IMR-90 (cell line): ENCODE measurements at regions not wholly inside any gene's neighbourhood (a gene's known extent, or its start where the extent isn't known, plus 50 kb on each side); places are given as distances from the start of the nearest gene placed in this dataset.

Experiments used
- ATAC-seq: fragments of 200-7000 bp; cut with Tn5 transposase; 2 replicates; pipeline ENCODE4 v1.9.1; 2020; ENCODE audit warnings: low read depth, mild to moderate bottlenecking, moderate library complexity
- BruUV-seq: library from RNA; stranded (reverse); fragments of 400-500 nt; replicated peaks from 2 replicates; lab custom pipeline; 2021; lab: Mats Ljungman, UMichigan
- CTCF ChIA-PET: fragments of 300-600 bp; formaldehyde crosslinking; extraction: SDS; loops from one replicate; lab custom pipeline; 2021; ENCODE audit warnings: antibody characterized with exemption; lab: Yijun Ruan, JAX
- POLR2A ChIA-PET: fragments of 300-600 bp; sonication (Branson Sonifier 250); formaldehyde crosslinking; loops from one replicate; lab custom pipeline; 2022; ENCODE audit warnings: antibody characterized with exemption; ENCODE audit not compliant: unreplicated experiment; lab: Charles Lee
- DNase-seq: peaks from one replicate; pipeline ENCODE4 v3.0.0; 2013
- H2AFZ ChIP-seq: replicated peaks from 2 replicates; pipeline ENCODE3; 2013; ENCODE audit warnings: low read length, mild to moderate bottlenecking; ENCODE audit not compliant: poor library complexity
- H2AK5ac ChIP-seq: 2 replicates; pipeline ENCODE4 v1.6.1; 2013; ENCODE audit warnings: low read depth, low read length, inconsistent platforms
- H2AK9ac ChIP-seq: replicated peaks from 2 replicates; pipeline ENCODE3; 2013; ENCODE audit warnings: mild to moderate bottlenecking, low read depth, low read length, moderate library complexity; ENCODE audit not compliant: poor library complexity
- H2BK120ac ChIP-seq: 2 replicates; pipeline ENCODE4 v1.6.1; 2013; ENCODE audit warnings: low read depth, low read length, inconsistent platforms
- H2BK15ac ChIP-seq: 3 replicates; pipeline ENCODE4 v1.6.1; 2013; ENCODE audit warnings: low read depth, low read length, inconsistent platforms
- H2BK20ac ChIP-seq: 2 replicates; pipeline ENCODE4 v1.6.1; 2013; ENCODE audit warnings: low read depth, mild to moderate bottlenecking, inconsistent platforms, low read length, moderate library complexity
- H2BK5ac ChIP-seq: 2 replicates; pipeline ENCODE4 v1.6.1; 2013; ENCODE audit warnings: mild to moderate bottlenecking, low read depth, low read length, inconsistent platforms; ENCODE audit not compliant: poor library complexity, severe bottlenecking
- H3K14ac ChIP-seq: replicated peaks from 2 replicates; pipeline ENCODE4 v1.6.1; 2013; ENCODE audit warnings: low read depth, low read length, inconsistent platforms
- H3K18ac ChIP-seq: 2 replicates; pipeline ENCODE4 v1.6.1; 2013; ENCODE audit warnings: low read depth, low read length, control low read depth
- H3K23ac ChIP-seq: 2 replicates; pipeline ENCODE4 v1.6.1; 2013; ENCODE audit warnings: low read depth, low read length, inconsistent platforms
- H3K27ac ChIP-seq: 2 replicates; pipeline ENCODE4 v1.5.1; 2013; ENCODE audit warnings: mild to moderate bottlenecking, control low read depth, low read length; ENCODE audit not compliant: insufficient read depth
- H3K27me3 ChIP-seq: 2 replicates; pipeline ENCODE4 v1.6.1; 2013; ENCODE audit warnings: low read length; ENCODE audit not compliant: control insufficient read depth, insufficient read depth
- H3K36me3 ChIP-seq: 2 replicates; pipeline ENCODE4 v1.6.1; 2013; ENCODE audit warnings: low read length, mixed read lengths; ENCODE audit not compliant: control insufficient read depth, insufficient read depth
- H3K4ac ChIP-seq: 2 replicates; pipeline ENCODE4 v1.6.1; 2013; ENCODE audit warnings: low read depth, low read length, inconsistent platforms
- H3K4me1 ChIP-seq: 2 replicates; pipeline ENCODE4 v1.6.1; 2013; ENCODE audit warnings: low read length, mixed read lengths; ENCODE audit not compliant: control insufficient read depth, insufficient read depth
- H3K4me2 ChIP-seq: 2 replicates; pipeline ENCODE4 v1.6.1; 2013; ENCODE audit warnings: low read depth, mild to moderate bottlenecking, control low read depth, low read length, moderate library complexity
- H3K4me3 ChIP-seq: 2 replicates; pipeline ENCODE4 v1.5.1; 2013; ENCODE audit warnings: low read depth, mild to moderate bottlenecking, control low read depth, low read length, moderate library complexity; ENCODE audit not compliant: insufficient read depth
- H3K56ac ChIP-seq: 2 replicates; pipeline ENCODE4 v1.6.1; 2013; ENCODE audit warnings: low read length, inconsistent platforms; ENCODE audit not compliant: insufficient read depth; ENCODE audit errors: extremely low read depth
- H3K79me1 ChIP-seq, 2 experiments: 2 replicates each; pipeline ENCODE4 v1.6.1; 2013; ENCODE audit warnings: low read length in 2 of 2, inconsistent platforms in 1 of 2, low read depth in 1 of 2
- H3K9ac ChIP-seq: 2 replicates; pipeline ENCODE4 v1.6.1; 2013; ENCODE audit warnings: low read depth, low read length, control low read depth
- H3K9me1 ChIP-seq: 2 replicates; pipeline ENCODE4 v1.6.1; 2013; ENCODE audit warnings: low read length, inconsistent platforms; ENCODE audit not compliant: insufficient read depth
- H3K9me3 ChIP-seq: 2 replicates; pipeline ENCODE4 v1.6.1; 2013; ENCODE audit warnings: low read length; ENCODE audit not compliant: control insufficient read depth, insufficient read depth
- H4K20me1 ChIP-seq: 2 replicates; pipeline ENCODE4 v1.6.1; 2013; ENCODE audit warnings: low read length, inconsistent platforms; ENCODE audit not compliant: insufficient read depth
- H4K5ac ChIP-seq: 2 replicates; pipeline ENCODE4 v1.6.1; 2013; ENCODE audit warnings: mild to moderate bottlenecking, low read depth, low read length, control low read depth
- H4K8ac ChIP-seq, 2 experiments: 2 replicates each; pipeline ENCODE4 v1.6.1; 2013; ENCODE audit warnings: low read depth in 2 of 2, low read length in 2 of 2, control low read depth in 1 of 2, inconsistent platforms in 1 of 2
- H4K91ac ChIP-seq: 2 replicates; pipeline ENCODE4 v1.6.1; 2013; ENCODE audit warnings: low read depth, low read length, inconsistent platforms; ENCODE audit not compliant: insufficient read depth
- BHLHE40 ChIP-seq: fragments of 150-350 bp; IDR thresholded peaks from 2 replicates; pipeline ENCODE4 v1.6.1; 2016; ENCODE audit warnings: mild to moderate bottlenecking, low read depth, low read length
- CEBPB ChIP-seq: IDR thresholded peaks from 2 replicates; pipeline ENCODE4 v1.6.1; 2012; ENCODE audit warnings: low read depth, low read length, improper control_type of control experiment
- CHD1 ChIP-seq: IDR thresholded peaks from 2 replicates; pipeline ENCODE4 v1.6.1; 2012; ENCODE audit warnings: low read depth, low read length, improper control_type of control experiment
- CTCF ChIP-seq: conservative IDR thresholded peaks from 2 replicates; pipeline ENCODE4 v1.5.1; 2012; ENCODE audit warnings: mild to moderate bottlenecking, low read depth, low read length, improper control_type of control experiment
- ELK1 ChIP-seq: fragments of 150-350 bp; IDR thresholded peaks from 2 replicates; pipeline ENCODE4 v1.6.1; 2016; ENCODE audit warnings: low read depth, mild to moderate bottlenecking, low read length, moderate library complexity, borderline replicate concordance
- FOS ChIP-seq: fragments of 150-350 bp; IDR thresholded peaks from 2 replicates; pipeline ENCODE4 v1.6.1; 2016; ENCODE audit warnings: low read depth, low read length
- MAFK ChIP-seq: IDR thresholded peaks from 2 replicates; pipeline ENCODE4 v1.6.1; 2012; ENCODE audit warnings: low read depth, low read length, improper control_type of control experiment
- MAZ ChIP-seq: IDR thresholded peaks from 2 replicates; pipeline ENCODE4 v1.6.1; 2012; ENCODE audit warnings: low read depth, mild to moderate bottlenecking, low read length, improper control_type of control experiment, moderate library complexity, borderline replicate concordance
- MXI1 ChIP-seq: IDR thresholded peaks from 2 replicates; pipeline ENCODE4 v1.6.1; 2012; ENCODE audit warnings: low read depth, mild to moderate bottlenecking, low read length, moderate library complexity, borderline replicate concordance
- NFE2L2 ChIP-seq: fragments of 150-350 bp; IDR thresholded peaks from 2 replicates; pipeline ENCODE4 v1.6.1; 2016; ENCODE audit warnings: low read depth, mild to moderate bottlenecking, low read length
- POLR2A ChIP-seq: IDR thresholded peaks from 2 replicates; pipeline ENCODE4 v1.6.1; 2012; ENCODE audit warnings: mild to moderate bottlenecking, low read depth, low read length
- RCOR1 ChIP-seq: IDR thresholded peaks from 2 replicates; pipeline ENCODE4 v1.6.1; 2012; ENCODE audit warnings: mild to moderate bottlenecking, low read length, improper control_type of control experiment; ENCODE audit not compliant: insufficient replicate concordance
- RFX5 ChIP-seq: IDR thresholded peaks from 2 replicates; pipeline ENCODE4 v1.8.0; 2012; ENCODE audit warnings: low read depth, mild to moderate bottlenecking, low read length, moderate library complexity
- SMC3 ChIP-seq: fragments of 150-350 bp; IDR thresholded peaks from 2 replicates; pipeline ENCODE4 v1.6.1; 2016; ENCODE audit warnings: low read depth, mild to moderate bottlenecking, antibody characterized with exemption, low read length, moderate library complexity
- USF2 ChIP-seq: fragments of 150-350 bp; IDR thresholded peaks from 2 replicates; pipeline ENCODE4 v1.6.1; 2017; ENCODE audit warnings: mild to moderate bottlenecking, antibody characterized with exemption, low read length, low read depth
- WGBS, 2 experiments: methylation state at CpG; one replicate each; pipeline versions ENCODE4 v1.1.5 to v1.1.7; 2013; ENCODE audit warnings: missing lambda C conversion rate in 2 of 2; ENCODE audit not compliant: insufficient read length in 1 of 2; ENCODE audit errors: extremely low coverage in 2 of 2; 5-methylcytosine and 5-hydroxymethylcytosine counted together
- dilution Hi-C: fragments of 300-500 bp; cut with HindIII; formaldehyde crosslinking; loops from one replicate; pipeline ENCODE4 v1.14.3; 2018; ENCODE audit warnings: low sequenced_read_pairs; ENCODE audit not compliant: unreplicated experiment
- in situ Hi-C: fragments of 300-500 bp; cut with MboI; formaldehyde crosslinking; loops from 3 replicates; pipeline ENCODE4 v1.14.3; 2019; ENCODE audit warnings: low sequenced_read_pairs, inconsistent platforms, mixed read lengths
- intact Hi-C: fragments of 100-400 bp; cut with micrococcal nuclease; formaldehyde crosslinking; loops from 2 replicates; pipeline ENCODE4 v1.10.0; 2022

- H3K9me1 ChIP-seq, result no peaks in the 10 kb centered on the region
- H3K36me3 ChIP-seq, result no peaks in the 10 kb centered on the region
- CTCF ChIA-PET, result no interaction called here
- H3K4me2 ChIP-seq, result no peak overlapping the region
- no peaks in the 10 kb centered on the region for H3K9me3 ChIP-seq
- in situ Hi-C loops, result no loop called here
- dilution Hi-C loops, result no loop called here
- WGBS, 2 experiments, result no CpG with 5 or more reads among the region's 1 CpG
- H3K9ac ChIP-seq, result no peak overlapping the region
- no peaks in the 10 kb centered on the region for H4K20me1 ChIP-seq
- no peak overlapping the region for H2BK20ac ChIP-seq
- no peak overlapping the region for H2AK9ac ChIP-seq
- H2AK5ac ChIP-seq, result no peak overlapping the region
- H3K4me3 ChIP-seq, result no peak overlapping the region
- H3K79me1 ChIP-seq, result no peaks in the 10 kb centered on the region
- ATAC-seq (no peak), DNase-seq (no peak)
- no peak overlapping the region for H4K5ac ChIP-seq
- H2BK5ac ChIP-seq, result no peak overlapping the region
- H2AFZ ChIP-seq, result no peak overlapping the region
- H3K14ac ChIP-seq, result no peak overlapping the region
- H4K91ac ChIP-seq, result no peak overlapping the region
- no peak overlapping the region for H3K27ac ChIP-seq
- POLR2A ChIA-PET, result no interaction called here
- no peak overlapping the region for H3K18ac ChIP-seq
- BruUV-seq, result no TSS peak
- no peak overlapping the region for H2BK120ac ChIP-seq
- intact Hi-C loops, result no loop called here
- no peak for TF ChIP-seq RFX5
- no peak for TF ChIP-seq ELK1
- TF ChIP-seq CHD1, result no peak
- TF ChIP-seq MAFK, result no peak
- TF ChIP-seq MXI1, result no peak
- no peak for TF ChIP-seq NFE2L2
- no peak for TF ChIP-seq CEBPB
- TF ChIP-seq USF2, result no peak
- TF ChIP-seq CTCF, result no peak
- TF ChIP-seq RCOR1, result no peak
- no peak for TF ChIP-seq MAZ
- TF ChIP-seq POLR2A, result no peak
- no peak for TF ChIP-seq SMC3
- TF ChIP-seq FOS, result no peak
- no peak for TF ChIP-seq BHLHE40
- H3K4ac ChIP-seq, result no peak overlapping the region
- H3K23ac ChIP-seq, result no peak overlapping the region
- H3K27me3 ChIP-seq, result no peaks in the 10 kb centered on the region
- no peak overlapping the region for H2BK15ac ChIP-seq
- no peak overlapping the region for H3K56ac ChIP-seq
- H3K4me1 ChIP-seq, result no peaks in the 10 kb centered on the region
- no peak overlapping the region for H4K8ac ChIP-seq
These were observed 606.6 kb downstream of the TBL1XR1 start for GRCh38 chr3:176590722-176591121.
